Fibroblast of lung (primary cell): ENCODE measurements at regions not wholly inside any gene's neighbourhood (a gene's known extent, or its start where the extent isn't known, plus 50 kb on each side); places are given as distances from the start of the nearest gene placed in this dataset.

ENCODE experiments used
- DNase-seq, 2 donors: peaks; one replicate each; pipeline versions ENCODE4 v3.0.0 to v3.0.0-alpha.2; 2010; ENCODE audit warnings: low read depth in 2 of 2
- H2AFZ ChIP-seq: 2 replicates; pipeline ENCODE4 v1.5.1; 2012; ENCODE audit warnings: low read length, control low read depth, inconsistent platforms
- H3K27ac ChIP-seq: 2 replicates; pipeline ENCODE4 v1.5.1; 2011; ENCODE audit warnings: low read length, control low read depth; ENCODE audit not compliant: insufficient read depth
- H3K27me3 ChIP-seq: 2 replicates; pipeline ENCODE4 v1.5.1; 2011; ENCODE audit warnings: mild to moderate bottlenecking, low read length; ENCODE audit not compliant: control insufficient read depth, insufficient read depth
- H3K36me3 ChIP-seq: 2 replicates; pipeline ENCODE4 v1.5.1; 2011; ENCODE audit warnings: low read length; ENCODE audit not compliant: control insufficient read depth, insufficient read depth
- H3K4me1 ChIP-seq: 2 replicates; pipeline ENCODE4 v1.5.1; 2011; ENCODE audit warnings: low read length; ENCODE audit not compliant: control insufficient read depth, insufficient read depth; ENCODE audit errors: extremely low read depth
- H3K4me2 ChIP-seq: 2 replicates; pipeline ENCODE4 v1.5.1; 2011; ENCODE audit warnings: low read length, control low read depth; ENCODE audit not compliant: insufficient read depth; ENCODE audit errors: extremely low read depth
- H3K4me3 ChIP-seq, 4 experiments: fragments of 200-600 bp in 1 of 4; sonication (generic) in 1 of 4; replicated peaks in 1 of 4; 2 replicates each; pipeline ENCODE4 v1.5.1; 2011 to 2016; ENCODE audit warnings: low read length in 4 of 4, low read depth in 3 of 4, mild to moderate bottlenecking in 3 of 4, control low read depth in 2 of 4, inconsistent platforms in 1 of 4, mixed read lengths in 1 of 4; ENCODE audit not compliant: insufficient read depth in 1 of 4; ENCODE audit errors: control extremely low read depth in 1 of 4
- H3K79me2 ChIP-seq: 2 replicates; pipeline ENCODE4 v1.5.1; 2012; ENCODE audit warnings: mild to moderate bottlenecking, low read length, inconsistent platforms; ENCODE audit not compliant: control insufficient read depth, insufficient read depth
- H3K9ac ChIP-seq: 2 replicates; pipeline ENCODE4 v1.5.1; 2011; ENCODE audit warnings: mild to moderate bottlenecking, low read length, control low read depth; ENCODE audit not compliant: insufficient read depth
- H3K9me3 ChIP-seq: 2 replicates; pipeline ENCODE4 v1.5.1; 2012; ENCODE audit warnings: low read depth, low read length; ENCODE audit not compliant: control insufficient read depth, insufficient read depth
- H4K20me1 ChIP-seq: 2 replicates; pipeline ENCODE4 v1.5.1; 2011; ENCODE audit warnings: low read length; ENCODE audit not compliant: control insufficient read depth, insufficient read depth; ENCODE audit errors: extremely low read depth
- EZH2 ChIP-seq: IDR thresholded peaks from 2 replicates; pipeline ENCODE4 v1.5.1; 2012; ENCODE audit warnings: low read length, control low read depth, mild to moderate bottlenecking; ENCODE audit errors: missing control alignments
- TF ChIP-seq, protein P1 (sequence below), 2 donors: IDR thresholded peaks in 1 of 2; conservative IDR thresholded peaks in 1 of 2; 1 replicate in 1 of 2; 2 replicates in 1 of 2; pipeline ENCODE4 v1.5.1; 2011 to 2012; ENCODE audit warnings: low read length in 2 of 2, control low read depth in 1 of 2, inconsistent platforms in 1 of 2, low read depth in 1 of 2, mild to moderate bottlenecking in 1 of 2

GRCh38 chr9:20138841-20139240 lies 350.0 kb upstream of the SLC24A2 start:
- H4K20me1 ChIP-seq: no peaks in the 10 kb centered on the region
- no peaks in the 10 kb centered on the region for H3K79me2 ChIP-seq
- H3K36me3 ChIP-seq: no peaks in the 10 kb centered on the region
- H3K4me1 ChIP-seq: no peaks in the 10 kb centered on the region
- no peak overlapping the region for H3K9ac ChIP-seq
- no peak overlapping the region for H3K4me2 ChIP-seq
- no peak for DNase-seq
- no peak overlapping the region for H3K27ac ChIP-seq
- H3K9me3 ChIP-seq: no peaks in the 10 kb centered on the region
- no peaks in the 10 kb centered on the region for H3K27me3 ChIP-seq
- TF ChIP-seq EZH2: no peak
- TF ChIP-seq, protein P1, sequence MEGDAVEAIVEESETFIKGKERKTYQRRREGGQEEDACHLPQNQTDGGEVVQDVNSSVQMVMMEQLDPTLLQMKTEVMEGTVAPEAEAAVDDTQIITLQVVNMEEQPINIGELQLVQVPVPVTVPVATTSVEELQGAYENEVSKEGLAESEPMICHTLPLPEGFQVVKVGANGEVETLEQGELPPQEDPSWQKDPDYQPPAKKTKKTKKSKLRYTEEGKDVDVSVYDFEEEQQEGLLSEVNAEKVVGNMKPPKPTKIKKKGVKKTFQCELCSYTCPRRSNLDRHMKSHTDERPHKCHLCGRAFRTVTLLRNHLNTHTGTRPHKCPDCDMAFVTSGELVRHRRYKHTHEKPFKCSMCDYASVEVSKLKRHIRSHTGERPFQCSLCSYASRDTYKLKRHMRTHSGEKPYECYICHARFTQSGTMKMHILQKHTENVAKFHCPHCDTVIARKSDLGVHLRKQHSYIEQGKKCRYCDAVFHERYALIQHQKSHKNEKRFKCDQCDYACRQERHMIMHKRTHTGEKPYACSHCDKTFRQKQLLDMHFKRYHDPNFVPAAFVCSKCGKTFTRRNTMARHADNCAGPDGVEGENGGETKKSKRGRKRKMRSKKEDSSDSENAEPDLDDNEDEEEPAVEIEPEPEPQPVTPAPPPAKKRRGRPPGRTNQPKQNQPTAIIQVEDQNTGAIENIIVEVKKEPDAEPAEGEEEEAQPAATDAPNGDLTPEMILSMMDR (conservative IDR thresholded peaks at IDR 0.05 in 1 of 2, IDR thresholded peaks at IDR 0.05 in 1 of 2; ENCODE audit: low read depth in 1 of 2, low read length in 2 of 2): no peak
- no peak overlapping the region for H3K4me3 ChIP-seq
- H2AFZ ChIP-seq: no peak overlapping the region

- Histone ChIP-seq H3K36me3 (no peaks in the 10 kb centered on the region), H3K4me1 (no peaks in the 10 kb centered on the region), H3K4me2 (no peak overlapping the region), H3K27ac (no peak overlapping the region), H2AFZ (no peak overlapping the region), H3K9ac (no peak overlapping the region), H4K20me1 (no peaks in the 10 kb centered on the region), H3K9me3 (no peaks in the 10 kb centered on the region), H3K79me2 (no peaks in the 10 kb centered on the region), H3K27me3 (no peaks in the 10 kb centered on the region), H3K4me3 (no peak overlapping the region)
- DNase-seq: no peak
- TF ChIP-seq EZH2: no peak
- TF ChIP-seq, protein P1 (conservative IDR thresholded peaks at IDR 0.05 in 1 of 2, IDR thresholded peaks at IDR 0.05 in 1 of 2; ENCODE audit: low read depth in 1 of 2, low read length in 2 of 2): no peak
Measured at GRCh38 chr9:20138116-20138515, 349.3 kb upstream of the SLC24A2 start.

DNA sequence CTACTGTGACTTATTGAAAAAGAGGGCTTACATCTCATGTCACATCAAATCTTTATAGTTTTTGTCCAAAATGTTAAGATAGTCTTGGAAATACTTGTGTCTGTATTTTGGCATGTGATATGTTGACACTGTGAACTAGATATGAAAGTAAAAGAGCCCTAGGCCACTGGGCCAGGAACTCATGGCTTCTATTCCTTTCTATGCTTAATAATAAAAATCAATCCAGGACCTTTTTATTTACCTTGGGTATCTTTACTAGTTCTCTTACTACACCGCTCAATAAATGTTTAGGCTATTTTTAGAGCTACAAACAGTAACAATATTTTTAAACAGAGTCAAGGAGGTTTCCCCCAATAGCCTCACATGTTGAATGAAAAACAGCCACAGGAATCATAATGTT lies 348.6 kb upstream of the SLC24A2 start:
- TF ChIP-seq EZH2: no peak
- TF ChIP-seq, protein P1 (conservative IDR thresholded peaks at IDR 0.05 in 1 of 2, IDR thresholded peaks at IDR 0.05 in 1 of 2; ENCODE audit: low read depth in 1 of 2, low read length in 2 of 2): no peak
- H3K27ac ChIP-seq: no peak overlapping the region
- H3K4me1 ChIP-seq: no peaks in the 10 kb centered on the region
- DNase-seq: no peak
- no peaks in the 10 kb centered on the region for H4K20me1 ChIP-seq
- no peak overlapping the region for H3K4me3 ChIP-seq
- H3K4me2 ChIP-seq: no peak overlapping the region
- H3K9ac ChIP-seq: no peak overlapping the region
- H3K36me3 ChIP-seq: no peaks in the 10 kb centered on the region
- H3K27me3 ChIP-seq: no peaks in the 10 kb centered on the region
- H2AFZ ChIP-seq: no peak overlapping the region
- H3K79me2 ChIP-seq: no peaks in the 10 kb centered on the region
- H3K9me3 ChIP-seq: no peaks in the 10 kb centered on the region
